A549 (cell line): ENCODE measurements at regions not wholly inside any gene's neighbourhood (a gene's known extent, or its start where the extent isn't known, plus 50 kb on each side); places are given as distances from the start of the nearest gene placed in this dataset.

Experiments
- CHD2 ChIP-seq: fragments of 150-350 bp; IDR thresholded peaks from 2 replicates; pipeline ENCODE4 v1.6.1; 2014; ENCODE audit warnings: low read length; ENCODE audit not compliant: partially characterized antibody
- JUNB ChIP-seq: fragments of >200 bp; sonication (Bioruptor Twin); formaldehyde crosslinking; IDR thresholded peaks from 2 replicates; pipeline ENCODE4 v1.6.1; 2016
- MYC ChIP-seq: IDR thresholded peaks from 2 replicates; pipeline ENCODE4 v1.6.1; 2012; ENCODE audit warnings: mild to moderate bottlenecking, inconsistent platforms, low read length, improper control_type of control experiment, borderline replicate concordance
- POLR2A ChIP-seq: IDR thresholded peaks from 2 replicates; pipeline ENCODE4 v1.6.1; 2012; ENCODE audit warnings: mild to moderate bottlenecking, low read length
- RCOR1 ChIP-seq: fragments of 150-350 bp; IDR thresholded peaks from 2 replicates; pipeline ENCODE4 v1.6.1; 2014; ENCODE audit warnings: antibody characterized with exemption, low read length, low read depth
- ZC3H11A ChIP-seq: fragments of 450-650 bp; IDR thresholded peaks from 2 replicates; pipeline ENCODE4 v1.6.1; 2014; ENCODE audit warnings: antibody characterized with exemption, mild to moderate bottlenecking
- TF ChIP-seq, protein P1 (sequence below): fragments of >200 bp; sonication (Bioruptor Twin); formaldehyde crosslinking; IDR thresholded peaks from 3 replicates; pipeline ENCODE4 v1.5.1; 2016
- TF ChIP-seq, protein P2 (sequence below): IDR thresholded peaks from 2 replicates; pipeline ENCODE4 v1.6.1; 2012
- TF ChIP-seq, protein P3 (sequence below): IDR thresholded peaks from 2 replicates; pipeline ENCODE4 v1.6.1; 2012; ENCODE audit warnings: low read depth, borderline replicate concordance
- TF ChIP-seq, protein P4 (sequence below): fragments of >200 bp; sonication (Bioruptor Twin); formaldehyde crosslinking; IDR thresholded peaks from 3 replicates; pipeline ENCODE4 v1.6.1; 2016

DNA sequence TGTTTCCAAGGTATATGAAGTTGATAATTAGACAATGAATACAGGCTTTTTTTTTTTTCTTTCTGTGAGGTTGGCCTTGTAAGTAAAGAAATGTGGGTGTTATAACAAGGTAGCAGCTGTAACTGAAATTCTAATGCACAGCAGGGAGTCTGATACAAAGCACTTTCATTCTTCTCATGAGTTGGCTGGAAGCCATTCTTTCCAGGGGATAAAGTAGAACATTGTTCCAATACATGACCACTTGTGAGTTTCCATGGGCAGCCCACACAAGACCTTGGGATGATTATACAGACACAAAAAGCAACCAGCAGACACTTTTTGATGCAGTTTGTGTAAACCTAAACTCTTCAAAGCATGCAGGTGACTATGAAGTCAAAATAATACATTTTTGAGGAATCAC is 1785.9 kb upstream of the WWC1 start:
- TF ChIP-seq ZC3H11A (no peak), RCOR1 (no peak), MYC (no peak), POLR2A (no peak), JUNB (no peak), CHD2 (no peak)
- TF ChIP-seq, protein P1, sequence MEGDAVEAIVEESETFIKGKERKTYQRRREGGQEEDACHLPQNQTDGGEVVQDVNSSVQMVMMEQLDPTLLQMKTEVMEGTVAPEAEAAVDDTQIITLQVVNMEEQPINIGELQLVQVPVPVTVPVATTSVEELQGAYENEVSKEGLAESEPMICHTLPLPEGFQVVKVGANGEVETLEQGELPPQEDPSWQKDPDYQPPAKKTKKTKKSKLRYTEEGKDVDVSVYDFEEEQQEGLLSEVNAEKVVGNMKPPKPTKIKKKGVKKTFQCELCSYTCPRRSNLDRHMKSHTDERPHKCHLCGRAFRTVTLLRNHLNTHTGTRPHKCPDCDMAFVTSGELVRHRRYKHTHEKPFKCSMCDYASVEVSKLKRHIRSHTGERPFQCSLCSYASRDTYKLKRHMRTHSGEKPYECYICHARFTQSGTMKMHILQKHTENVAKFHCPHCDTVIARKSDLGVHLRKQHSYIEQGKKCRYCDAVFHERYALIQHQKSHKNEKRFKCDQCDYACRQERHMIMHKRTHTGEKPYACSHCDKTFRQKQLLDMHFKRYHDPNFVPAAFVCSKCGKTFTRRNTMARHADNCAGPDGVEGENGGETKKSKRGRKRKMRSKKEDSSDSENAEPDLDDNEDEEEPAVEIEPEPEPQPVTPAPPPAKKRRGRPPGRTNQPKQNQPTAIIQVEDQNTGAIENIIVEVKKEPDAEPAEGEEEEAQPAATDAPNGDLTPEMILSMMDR = no peak
- TF ChIP-seq, protein P2, sequence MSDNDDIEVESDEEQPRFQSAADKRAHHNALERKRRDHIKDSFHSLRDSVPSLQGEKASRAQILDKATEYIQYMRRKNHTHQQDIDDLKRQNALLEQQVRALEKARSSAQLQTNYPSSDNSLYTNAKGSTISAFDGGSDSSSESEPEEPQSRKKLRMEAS = no peak
- TF ChIP-seq, protein P3, sequence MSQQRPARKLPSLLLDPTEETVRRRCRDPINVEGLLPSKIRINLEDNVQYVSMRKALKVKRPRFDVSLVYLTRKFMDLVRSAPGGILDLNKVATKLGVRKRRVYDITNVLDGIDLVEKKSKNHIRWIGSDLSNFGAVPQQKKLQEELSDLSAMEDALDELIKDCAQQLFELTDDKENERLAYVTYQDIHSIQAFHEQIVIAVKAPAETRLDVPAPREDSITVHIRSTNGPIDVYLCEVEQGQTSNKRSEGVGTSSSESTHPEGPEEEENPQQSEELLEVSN = no peak
- TF ChIP-seq, protein P4, sequence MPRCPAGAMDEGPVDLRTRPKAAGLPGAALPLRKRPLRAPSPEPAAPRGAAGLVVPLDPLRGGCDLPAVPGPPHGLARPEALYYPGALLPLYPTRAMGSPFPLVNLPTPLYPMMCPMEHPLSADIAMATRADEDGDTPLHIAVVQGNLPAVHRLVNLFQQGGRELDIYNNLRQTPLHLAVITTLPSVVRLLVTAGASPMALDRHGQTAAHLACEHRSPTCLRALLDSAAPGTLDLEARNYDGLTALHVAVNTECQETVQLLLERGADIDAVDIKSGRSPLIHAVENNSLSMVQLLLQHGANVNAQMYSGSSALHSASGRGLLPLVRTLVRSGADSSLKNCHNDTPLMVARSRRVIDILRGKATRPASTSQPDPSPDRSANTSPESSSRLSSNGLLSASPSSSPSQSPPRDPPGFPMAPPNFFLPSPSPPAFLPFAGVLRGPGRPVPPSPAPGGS = no peak
